ENCODE measurements at regions not wholly inside any gene's neighbourhood (a gene's known extent, or its start where the extent isn't known, plus 50 kb on each side); places are given as distances from the start of the nearest gene placed in this dataset.
A peak's percentile ranks its signal among the peaks of the same experiment; 100 is the strongest.
"Not testable (repeated sequence)": the region's sequence is repeated elsewhere in the genome, so short reads cannot be mapped to it uniquely, and the experiment has no call there.

DNA sequence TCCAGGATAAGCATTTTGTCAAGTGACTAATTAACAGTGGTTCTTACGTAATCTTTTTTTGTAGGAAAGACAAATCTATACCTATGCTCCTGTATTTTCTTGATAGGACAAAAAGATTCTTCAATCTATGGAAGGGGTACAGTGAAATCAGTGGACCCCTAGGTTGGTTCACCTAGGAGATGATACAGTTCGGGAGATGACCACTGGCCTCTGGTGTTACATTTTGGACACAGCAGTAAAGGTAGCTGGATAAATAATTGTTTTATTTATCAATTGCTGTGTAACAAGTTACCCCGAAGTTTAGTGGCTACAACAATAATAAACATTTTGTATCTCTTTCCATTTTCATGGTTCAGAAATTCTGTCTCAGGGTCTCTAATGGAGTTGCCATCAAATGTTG, 288.2 kb upstream of the MAGI2 start:
- ATAC-seq (ENCODE audit: insufficient number of reproducible peaks, low FRiP score, low read depth) = peak; percentile 55
- TF ChIP-seq, protein P1, sequence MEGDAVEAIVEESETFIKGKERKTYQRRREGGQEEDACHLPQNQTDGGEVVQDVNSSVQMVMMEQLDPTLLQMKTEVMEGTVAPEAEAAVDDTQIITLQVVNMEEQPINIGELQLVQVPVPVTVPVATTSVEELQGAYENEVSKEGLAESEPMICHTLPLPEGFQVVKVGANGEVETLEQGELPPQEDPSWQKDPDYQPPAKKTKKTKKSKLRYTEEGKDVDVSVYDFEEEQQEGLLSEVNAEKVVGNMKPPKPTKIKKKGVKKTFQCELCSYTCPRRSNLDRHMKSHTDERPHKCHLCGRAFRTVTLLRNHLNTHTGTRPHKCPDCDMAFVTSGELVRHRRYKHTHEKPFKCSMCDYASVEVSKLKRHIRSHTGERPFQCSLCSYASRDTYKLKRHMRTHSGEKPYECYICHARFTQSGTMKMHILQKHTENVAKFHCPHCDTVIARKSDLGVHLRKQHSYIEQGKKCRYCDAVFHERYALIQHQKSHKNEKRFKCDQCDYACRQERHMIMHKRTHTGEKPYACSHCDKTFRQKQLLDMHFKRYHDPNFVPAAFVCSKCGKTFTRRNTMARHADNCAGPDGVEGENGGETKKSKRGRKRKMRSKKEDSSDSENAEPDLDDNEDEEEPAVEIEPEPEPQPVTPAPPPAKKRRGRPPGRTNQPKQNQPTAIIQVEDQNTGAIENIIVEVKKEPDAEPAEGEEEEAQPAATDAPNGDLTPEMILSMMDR (IDR thresholded peaks at IDR 0.05) = no peak

DNA sequence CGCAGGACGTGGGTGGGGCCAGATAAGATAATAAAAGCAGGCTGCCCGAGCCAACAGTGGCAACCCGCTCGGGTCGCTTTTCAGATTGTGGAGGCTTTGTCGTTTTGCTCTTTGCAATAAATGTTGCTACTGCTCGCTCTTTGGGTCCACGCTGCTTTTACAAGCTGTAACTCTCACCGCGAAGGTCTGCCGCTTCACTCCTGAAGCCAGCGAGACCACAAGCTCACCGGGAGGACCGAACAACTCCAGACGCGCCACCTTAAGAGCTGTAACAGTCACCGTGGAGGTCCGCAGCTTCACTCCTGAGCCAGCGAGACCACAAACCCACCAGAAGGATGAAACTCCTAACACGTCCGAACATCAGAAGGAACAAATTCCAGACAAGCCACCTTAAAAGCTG, 286.6 kb upstream of the MAGI2 start:
- no peak for DNase-seq (ENCODE audit: low spot score)
- H3K9me3 ChIP-seq = no peaks in the 10 kb centered on the region
- H3K4me3 ChIP-seq = no peak overlapping the region
- no peaks in the 10 kb centered on the region for H3K4me1 ChIP-seq (ENCODE audit: control insufficient read depth in 1 of 2, low read depth in 2 of 2)
- H3K36me3 ChIP-seq = no peaks in the 10 kb centered on the region
- TF ChIP-seq, protein P1 (IDR thresholded peaks at IDR 0.05) = no peak
- no peak for ATAC-seq (ENCODE audit: insufficient number of reproducible peaks, low FRiP score, low read depth)
- H3K27ac ChIP-seq = no peak overlapping the region
- H3K27me3 ChIP-seq (replicated peaks; ENCODE audit: insufficient read depth) = no peaks in the 10 kb centered on the region

More for the DNA sequence above, 288.2 kb upstream of the MAGI2 start:
- H3K4me3 ChIP-seq = no peak overlapping the region
- no peaks in the 10 kb centered on the region for H3K9me3 ChIP-seq
- no peaks in the 10 kb centered on the region for H3K4me1 ChIP-seq (ENCODE audit: control insufficient read depth in 1 of 2, low read depth in 2 of 2)
- H3K27me3 ChIP-seq (replicated peaks; ENCODE audit: insufficient read depth) = no peaks in the 10 kb centered on the region
- no peak for DNase-seq (ENCODE audit: low spot score)
- H3K36me3 ChIP-seq = no peaks in the 10 kb centered on the region
- no peak overlapping the region for H3K27ac ChIP-seq

DNA sequence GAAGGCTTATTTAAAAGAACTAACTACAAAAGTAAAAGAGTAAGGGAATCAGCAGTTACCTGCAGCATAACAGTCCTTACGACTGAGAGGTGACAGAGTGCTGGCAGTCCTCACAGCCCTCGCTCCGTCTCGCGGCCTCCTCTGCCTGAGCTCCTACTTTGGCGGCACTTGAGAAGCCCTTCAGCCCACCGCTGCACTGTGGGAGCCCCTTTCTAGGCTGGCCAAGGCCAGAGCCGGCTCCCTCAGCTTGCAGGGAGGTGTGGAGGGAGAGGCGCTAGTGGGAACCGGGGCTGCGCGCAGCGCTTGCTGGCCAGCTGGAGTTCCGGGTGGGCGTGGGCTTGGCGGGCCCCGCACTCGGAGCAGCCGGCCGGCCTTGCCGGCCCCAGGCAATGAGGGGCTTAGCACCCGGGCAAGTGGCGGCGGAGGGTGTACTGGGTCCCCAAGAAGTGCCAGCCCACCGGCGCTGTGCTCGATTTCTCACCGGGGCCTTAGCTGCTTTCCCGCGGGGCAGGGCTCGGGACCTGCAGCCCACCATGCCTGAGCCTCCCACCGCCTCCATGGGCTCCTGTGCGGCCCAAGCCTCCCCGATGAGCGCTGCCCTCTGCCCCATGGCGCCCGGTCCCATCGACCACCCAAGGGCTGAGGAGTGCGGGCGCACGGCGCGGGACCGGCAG, 285.7 kb upstream of the MAGI2 start:
- not testable (repeated sequence) for H3K36me3 ChIP-seq; H3K9me3 ChIP-seq; H3K4me1 ChIP-seq (ENCODE audit: control insufficient read depth in 1 of 2, low read depth in 2 of 2); H3K27me3 ChIP-seq (replicated peaks; ENCODE audit: insufficient read depth); ATAC-seq (ENCODE audit: insufficient number of reproducible peaks, low FRiP score, low read depth); DNase-seq (ENCODE audit: low spot score); H3K4me3 ChIP-seq; H3K27ac ChIP-seq

DNA sequence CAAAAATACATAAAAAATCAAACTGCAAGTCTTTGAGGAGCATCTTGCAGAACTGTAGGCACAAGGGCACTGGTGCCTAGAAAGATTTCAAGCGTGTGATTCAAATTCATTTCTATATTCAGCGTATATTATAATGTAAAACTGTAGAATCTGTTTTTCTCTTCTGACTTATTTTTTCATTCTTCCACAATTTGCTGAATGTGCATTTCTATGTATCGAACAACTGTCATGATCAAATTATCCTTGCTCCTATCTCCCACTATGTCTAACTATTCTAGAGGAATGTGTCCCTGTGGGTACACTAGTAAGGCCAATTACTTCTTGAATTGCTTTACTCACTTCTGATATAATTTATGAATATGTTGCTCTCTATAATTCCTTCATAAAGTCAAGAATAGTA, 283.0 kb upstream of the MAGI2 start:
- Histone ChIP-seq H3K36me3 (no peaks in the 10 kb centered on the region), H3K4me1 (ENCODE audit: control insufficient read depth in 1 of 2, low read depth in 2 of 2) (no peaks in the 10 kb centered on the region), H3K27me3 (replicated peaks; ENCODE audit: insufficient read depth) (no peaks in the 10 kb centered on the region), H3K27ac (no peak overlapping the region), H3K4me3 (no peak overlapping the region), H3K9me3 (peaks cover 12% of the 10 kb centered on the region)
- DNase-seq (ENCODE audit: low spot score) (no peak), ATAC-seq (ENCODE audit: insufficient number of reproducible peaks, low FRiP score, low read depth) (no peak)
- TF ChIP-seq, protein P1 (IDR thresholded peaks at IDR 0.05) = no peak

DNA sequence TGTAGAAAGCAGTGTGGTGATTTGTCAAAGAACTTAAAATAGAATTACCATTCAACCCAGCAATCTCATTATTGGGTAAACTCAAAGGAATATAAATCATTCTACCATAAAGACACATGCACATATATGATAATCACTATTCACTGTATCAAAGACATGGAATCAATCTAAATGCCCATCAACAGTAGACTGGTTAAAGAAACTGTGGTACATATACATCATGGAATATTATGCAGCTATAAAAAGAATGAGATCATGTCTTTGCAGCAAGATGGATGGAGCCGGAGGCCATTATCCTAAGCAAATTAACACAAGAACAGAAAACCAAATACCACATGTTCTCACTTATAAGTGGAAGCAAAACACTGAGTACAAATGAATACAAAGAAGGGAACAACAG, 281.5 kb upstream of the MAGI2 start:
- ATAC-seq (ENCODE audit: insufficient number of reproducible peaks, low FRiP score, low read depth) = no peak
- no peaks in the 10 kb centered on the region for H3K4me1 ChIP-seq (ENCODE audit: control insufficient read depth in 1 of 2, low read depth in 2 of 2)
- H3K4me3 ChIP-seq = no peak overlapping the region
- TF ChIP-seq, protein P1 (IDR thresholded peaks at IDR 0.05) = no peak
- H3K36me3 ChIP-seq = no peaks in the 10 kb centered on the region
- no peaks in the 10 kb centered on the region for H3K27me3 ChIP-seq (replicated peaks; ENCODE audit: insufficient read depth)
- no peak overlapping the region for H3K27ac ChIP-seq
- DNase-seq (ENCODE audit: low spot score) = no peak
- peaks cover 12% of the 10 kb centered on the region for H3K9me3 ChIP-seq

DNA sequence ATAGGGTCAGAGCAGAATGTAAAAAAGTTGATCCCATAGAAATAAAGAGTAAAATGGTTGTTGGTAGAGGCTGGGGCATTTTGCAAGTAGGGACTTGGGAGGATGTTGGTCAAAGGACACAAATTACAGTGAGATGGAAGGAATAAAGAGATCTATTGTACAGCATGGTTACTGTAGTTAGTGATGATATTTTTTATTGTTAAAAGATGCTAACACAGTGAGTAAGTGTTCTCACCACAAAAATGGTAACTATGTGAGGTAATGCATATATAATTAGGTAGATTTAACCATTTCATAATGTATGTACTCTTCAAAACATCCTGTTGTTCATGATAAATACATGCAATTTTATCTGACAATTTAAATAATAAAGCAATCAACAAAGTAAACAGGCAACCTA, 280.7 kb upstream of the MAGI2 start:
- ATAC-seq (ENCODE audit: insufficient number of reproducible peaks, low FRiP score, low read depth) = no peak
- H3K27me3 ChIP-seq (replicated peaks; ENCODE audit: insufficient read depth) = no peaks in the 10 kb centered on the region

More for the DNA sequence above, 280.7 kb upstream of the MAGI2 start:
- TF ChIP-seq, protein P1 (IDR thresholded peaks at IDR 0.05) = no peak
- H3K27ac ChIP-seq = no peak overlapping the region
- no peak overlapping the region for H3K4me3 ChIP-seq
- H3K4me1 ChIP-seq (ENCODE audit: control insufficient read depth in 1 of 2, low read depth in 2 of 2) = no peaks in the 10 kb centered on the region
- no peaks in the 10 kb centered on the region for H3K36me3 ChIP-seq
- H3K9me3 ChIP-seq = peaks cover 12% of the 10 kb centered on the region
- DNase-seq (ENCODE audit: low spot score) = no peak

Measured in thoracic aorta (tissue), 2 donors.